MM.1S (cell line): ENCODE measurements at regions not wholly inside any gene's neighbourhood (a gene's known extent, or its start where the extent isn't known, plus 50 kb on each side); places are given as distances from the start of the nearest gene placed in this dataset.

Source experiments
- DNase-seq: peaks from one replicate; pipeline ENCODE4 v3.0.0-alpha.2; 2015
- H2AFZ ChIP-seq: fragments of 300-600 bp; sonication (generic); 2 replicates; pipeline ENCODE4 v1.6.0; 2016; ENCODE audit warnings: antibody characterized with exemption, low read length
- H3F3A ChIP-seq: fragments of 300-600 bp; sonication (generic); 2 replicates; pipeline ENCODE4 v1.6.1; 2016; ENCODE audit warnings: mild to moderate bottlenecking, antibody characterized with exemption, low read length, moderate library complexity, mixed read lengths; ENCODE audit not compliant: insufficient read depth
- H3K27ac ChIP-seq: fragments of 300-600 bp; sonication (generic); 2 replicates; pipeline ENCODE4 v1.5.1; 2016; ENCODE audit warnings: mild to moderate bottlenecking, low read length
- H3K27me3 ChIP-seq: fragments of 300-600 bp; sonication (generic); replicated peaks from 2 replicates; pipeline ENCODE4 v1.6.0; 2016; ENCODE audit warnings: low read length; ENCODE audit not compliant: insufficient read depth
- H3K36me3 ChIP-seq: fragments of 300-600 bp; sonication (generic); replicated peaks from 2 replicates; pipeline ENCODE4 v1.6.1; 2016; ENCODE audit warnings: mild to moderate bottlenecking, low read length, mixed read lengths; ENCODE audit not compliant: insufficient read depth
- H3K4me1 ChIP-seq: fragments of 300-600 bp; sonication (generic); 2 replicates; pipeline ENCODE4 v1.6.1; 2016; ENCODE audit warnings: low read length, mixed read lengths
- H3K4me2 ChIP-seq: fragments of 300-600 bp; sonication (generic); 2 replicates; pipeline ENCODE4 v1.6.0; 2016; ENCODE audit warnings: low read depth, low read length
- H3K4me3 ChIP-seq: fragments of 300-600 bp; sonication (generic); 2 replicates; pipeline ENCODE4 v1.5.1; 2016; ENCODE audit warnings: low read length, mixed read lengths
- H3K79me2 ChIP-seq: fragments of 300-600 bp; sonication (generic); 2 replicates; pipeline ENCODE4 v1.6.1; 2016; ENCODE audit warnings: mixed run types, low read length, mixed read lengths
- H3K9ac ChIP-seq: fragments of 300-600 bp; sonication (generic); 2 replicates; pipeline ENCODE4 v1.6.1; 2016; ENCODE audit warnings: low read length, mixed read lengths
- H3K9me2 ChIP-seq: fragments of 300-600 bp; sonication (generic); replicated peaks from 2 replicates; pipeline ENCODE4 v1.6.1; 2016; ENCODE audit warnings: mild to moderate bottlenecking, low read length, mixed read lengths; ENCODE audit not compliant: insufficient read depth
- H3K9me3 ChIP-seq: fragments of 300-600 bp; sonication (generic); replicated peaks from 2 replicates; pipeline ENCODE4 v1.6.1; 2016; ENCODE audit warnings: mild to moderate bottlenecking, low read length, mixed read lengths; ENCODE audit not compliant: insufficient read depth
- H4K20me1 ChIP-seq: fragments of 300-600 bp; sonication (generic); 2 replicates; pipeline ENCODE4 v1.6.1; 2016; ENCODE audit warnings: mild to moderate bottlenecking, low read length, moderate library complexity, mixed read lengths; ENCODE audit not compliant: insufficient read depth
- EZH2 ChIP-seq: fragments of 300-600 bp; sonication (generic); optimal IDR thresholded peaks from 2 replicates; pipeline ENCODE3; 2017; ENCODE audit warnings: low read depth, mild to moderate bottlenecking, antibody characterized with exemption, low read length, mixed read lengths
- EZH2phosphoT487 ChIP-seq: fragments of 300-600 bp; sonication (generic); IDR thresholded peaks from 2 replicates; pipeline ENCODE4 v1.6.1; 2018; ENCODE audit warnings: antibody characterized with exemption, low read length
- TF ChIP-seq, protein P1 (sequence below): fragments of 300-600 bp; sonication (generic); IDR thresholded peaks from 2 replicates; pipeline ENCODE4 v1.5.1; 2016; ENCODE audit warnings: antibody characterized with exemption, low read length, mixed read lengths

DNA sequence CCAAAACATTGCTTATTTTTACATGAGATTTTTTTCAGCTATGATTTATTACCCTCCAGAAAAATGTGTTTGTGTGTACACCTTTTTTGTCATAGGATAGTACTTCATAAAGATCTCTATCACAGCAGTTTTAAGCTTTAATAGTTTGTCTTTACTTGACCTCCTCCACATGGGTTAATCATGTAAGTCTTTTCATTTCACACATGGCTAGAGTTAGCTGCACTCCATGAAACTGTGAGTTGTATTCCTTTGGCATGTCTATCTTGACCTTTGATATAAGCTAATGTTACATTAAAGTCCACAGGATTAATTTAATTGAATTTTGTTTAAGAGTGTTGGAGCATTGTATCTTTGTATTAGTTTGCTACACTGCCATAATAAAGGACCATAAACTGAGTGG, 217.1 kb downstream of the OTOL1 start:
- Histone ChIP-seq H3K4me3 (no peak overlapping the region), H3K36me3 (no peaks in the 10 kb centered on the region), H3K27ac (no peak overlapping the region), H3K4me2 (no peak overlapping the region), H4K20me1 (no peaks in the 10 kb centered on the region), H3K9ac (no peak overlapping the region), H3F3A (no peaks in the 10 kb centered on the region), H3K4me1 (no peaks in the 10 kb centered on the region), H3K9me3 (no peaks in the 10 kb centered on the region), H2AFZ (no peak overlapping the region), H3K27me3 (no peaks in the 10 kb centered on the region), H3K9me2 (no peaks in the 10 kb centered on the region), H3K79me2 (no peaks in the 10 kb centered on the region)
- no peak for TF ChIP-seq EZH2phosphoT487
- TF ChIP-seq, protein P1, sequence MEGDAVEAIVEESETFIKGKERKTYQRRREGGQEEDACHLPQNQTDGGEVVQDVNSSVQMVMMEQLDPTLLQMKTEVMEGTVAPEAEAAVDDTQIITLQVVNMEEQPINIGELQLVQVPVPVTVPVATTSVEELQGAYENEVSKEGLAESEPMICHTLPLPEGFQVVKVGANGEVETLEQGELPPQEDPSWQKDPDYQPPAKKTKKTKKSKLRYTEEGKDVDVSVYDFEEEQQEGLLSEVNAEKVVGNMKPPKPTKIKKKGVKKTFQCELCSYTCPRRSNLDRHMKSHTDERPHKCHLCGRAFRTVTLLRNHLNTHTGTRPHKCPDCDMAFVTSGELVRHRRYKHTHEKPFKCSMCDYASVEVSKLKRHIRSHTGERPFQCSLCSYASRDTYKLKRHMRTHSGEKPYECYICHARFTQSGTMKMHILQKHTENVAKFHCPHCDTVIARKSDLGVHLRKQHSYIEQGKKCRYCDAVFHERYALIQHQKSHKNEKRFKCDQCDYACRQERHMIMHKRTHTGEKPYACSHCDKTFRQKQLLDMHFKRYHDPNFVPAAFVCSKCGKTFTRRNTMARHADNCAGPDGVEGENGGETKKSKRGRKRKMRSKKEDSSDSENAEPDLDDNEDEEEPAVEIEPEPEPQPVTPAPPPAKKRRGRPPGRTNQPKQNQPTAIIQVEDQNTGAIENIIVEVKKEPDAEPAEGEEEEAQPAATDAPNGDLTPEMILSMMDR: no peak
- no peak for TF ChIP-seq EZH2
- peak; percentile 3 for DNase-seq

DNA sequence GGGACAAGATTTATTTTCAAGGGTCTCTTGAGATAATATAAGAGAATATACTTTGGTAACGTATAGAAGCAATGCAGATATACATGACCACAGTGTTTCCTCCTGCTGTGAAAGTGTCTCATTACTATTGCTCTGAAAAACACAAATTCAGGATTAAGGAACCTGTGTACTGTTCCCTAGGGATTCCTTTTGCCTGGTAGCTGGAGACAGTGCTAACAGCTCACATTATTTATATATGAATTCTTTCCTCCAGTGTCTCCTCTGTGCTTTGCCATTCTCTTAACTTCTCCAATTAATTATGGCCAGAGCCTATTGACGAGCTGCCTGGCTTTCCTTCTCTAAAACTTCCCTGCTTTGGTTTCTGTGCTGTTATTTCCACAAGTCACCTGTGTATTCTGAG, 235.4 kb downstream of the OTOL1 start:
- H3K9me3 ChIP-seq: no peaks in the 10 kb centered on the region
- no peak for DNase-seq
- H3K4me3 ChIP-seq: no peak overlapping the region
- H3K9me2 ChIP-seq: no peaks in the 10 kb centered on the region
- no peaks in the 10 kb centered on the region for H3K36me3 ChIP-seq
- peaks cover 4% of the 10 kb centered on the region; the same call in 1 of the 2 replicates for H3K4me1 ChIP-seq
- no peaks in the 10 kb centered on the region for H3K27me3 ChIP-seq
- H4K20me1 ChIP-seq: no peaks in the 10 kb centered on the region
- H2AFZ ChIP-seq: no peak overlapping the region
- no peak overlapping the region for H3K27ac ChIP-seq
- TF ChIP-seq EZH2: no peak
- TF ChIP-seq, protein P1: no peak
- no peak for TF ChIP-seq EZH2phosphoT487
- no peak overlapping the region for H3K4me2 ChIP-seq
- H3F3A ChIP-seq: no peaks in the 10 kb centered on the region; the same call in 1 of the 2 replicates
- no peak overlapping the region for H3K9ac ChIP-seq
- no peaks in the 10 kb centered on the region for H3K79me2 ChIP-seq

GRCh38 chr3:161737171-161737570, 240.6 kb downstream of the OTOL1 start:
- Histone ChIP-seq H2AFZ (no peak overlapping the region), H3K27me3 (no peaks in the 10 kb centered on the region), H3F3A (no peaks in the 10 kb centered on the region), H3K9me2 (no peaks in the 10 kb centered on the region), H3K9me3 (no peaks in the 10 kb centered on the region), H3K4me1 (no peaks in the 10 kb centered on the region), H3K4me2 (no peak overlapping the region), H3K4me3 (no peak overlapping the region), H3K79me2 (no peaks in the 10 kb centered on the region), H3K27ac (no peak overlapping the region), H4K20me1 (no peaks in the 10 kb centered on the region), H3K9ac (no peak overlapping the region), H3K36me3 (no peaks in the 10 kb centered on the region)
- TF ChIP-seq, protein P1: no peak
- TF ChIP-seq EZH2phosphoT487: no peak
- TF ChIP-seq EZH2: no peak
- DNase-seq: no peak
